ENCODE measurements at regions not wholly inside any gene's neighbourhood (a gene's known extent, or its start where the extent isn't known, plus 50 kb on each side); places are given as distances from the start of the nearest gene placed in this dataset.

DNA sequence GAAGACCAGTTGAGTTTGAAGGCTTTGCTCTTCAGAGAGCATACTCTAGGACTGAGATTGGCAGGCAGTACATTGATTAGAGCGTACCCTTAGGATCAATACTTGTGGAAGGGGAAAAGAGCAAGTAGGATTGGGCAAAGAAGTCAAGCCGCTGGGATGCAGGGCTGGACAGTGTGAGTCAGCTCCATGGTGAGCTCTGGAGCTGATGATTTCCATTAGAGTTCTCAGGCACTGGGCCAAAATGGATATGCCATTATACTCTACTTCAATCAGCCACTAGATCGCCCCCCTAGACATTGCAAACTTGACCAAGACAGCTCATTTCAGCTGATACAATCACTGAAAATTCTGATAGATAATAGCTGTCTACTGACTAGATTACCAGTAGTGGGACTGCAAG is 432.7 kb upstream of the ALCAM start:
- ATAC-seq: no peak
- H3K4me3 ChIP-seq: no peak overlapping the region
- peaks cover 0 to 2% (median 0%) of the 10 kb centered on the region in 3 donors for H3K27me3 ChIP-seq (ENCODE audit: insufficient read depth in 3 of 3, low read length in 2 of 3)
- 87 to 94% (median 94%) methylated on average over 3 of the region's 3 CpGs for WGBS, 3 donors
- no peak overlapping the region for H3K27ac ChIP-seq
- H3K4me1 ChIP-seq: no peaks in the 10 kb centered on the region
- intact Hi-C loops (cut with DNase I): no loop called here
- DNase-seq: no peak
- no peaks in the 10 kb centered on the region for H3K36me3 ChIP-seq (ENCODE audit: insufficient read depth in 1 of 2, low read depth in 1 of 2)
- TF ChIP-seq, protein P1, sequence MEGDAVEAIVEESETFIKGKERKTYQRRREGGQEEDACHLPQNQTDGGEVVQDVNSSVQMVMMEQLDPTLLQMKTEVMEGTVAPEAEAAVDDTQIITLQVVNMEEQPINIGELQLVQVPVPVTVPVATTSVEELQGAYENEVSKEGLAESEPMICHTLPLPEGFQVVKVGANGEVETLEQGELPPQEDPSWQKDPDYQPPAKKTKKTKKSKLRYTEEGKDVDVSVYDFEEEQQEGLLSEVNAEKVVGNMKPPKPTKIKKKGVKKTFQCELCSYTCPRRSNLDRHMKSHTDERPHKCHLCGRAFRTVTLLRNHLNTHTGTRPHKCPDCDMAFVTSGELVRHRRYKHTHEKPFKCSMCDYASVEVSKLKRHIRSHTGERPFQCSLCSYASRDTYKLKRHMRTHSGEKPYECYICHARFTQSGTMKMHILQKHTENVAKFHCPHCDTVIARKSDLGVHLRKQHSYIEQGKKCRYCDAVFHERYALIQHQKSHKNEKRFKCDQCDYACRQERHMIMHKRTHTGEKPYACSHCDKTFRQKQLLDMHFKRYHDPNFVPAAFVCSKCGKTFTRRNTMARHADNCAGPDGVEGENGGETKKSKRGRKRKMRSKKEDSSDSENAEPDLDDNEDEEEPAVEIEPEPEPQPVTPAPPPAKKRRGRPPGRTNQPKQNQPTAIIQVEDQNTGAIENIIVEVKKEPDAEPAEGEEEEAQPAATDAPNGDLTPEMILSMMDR (IDR thresholded peaks at IDR 0.05): no peak
- H3K9me3 ChIP-seq: no peaks in the 10 kb centered on the region

DNA sequence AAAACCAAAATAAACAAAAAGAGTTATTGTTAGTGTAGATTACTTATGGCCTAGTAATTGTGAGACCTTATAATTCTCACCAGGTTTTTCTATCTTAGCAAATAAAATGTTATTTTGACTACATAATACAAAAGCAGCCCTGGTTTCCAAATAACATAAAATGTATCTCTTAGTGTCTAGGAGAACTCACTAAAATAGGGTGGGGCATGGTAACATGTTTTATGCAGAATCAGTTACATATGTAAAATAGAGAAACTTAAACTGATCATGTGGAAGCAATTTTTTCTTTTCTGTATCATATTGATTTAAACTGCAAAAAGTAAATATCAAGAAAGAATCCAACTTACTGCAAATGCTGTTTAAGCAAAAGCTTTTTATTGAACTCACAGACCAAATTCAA is 431.1 kb upstream of the ALCAM start:
- Histone ChIP-seq H3K9me3 (no peaks in the 10 kb centered on the region), H3K4me1 (no peaks in the 10 kb centered on the region), H3K27me3 (ENCODE audit: insufficient read depth in 3 of 3, low read length in 2 of 3) (peaks cover 0 to 2% (median 0%) of the 10 kb centered on the region in 3 donors), H3K36me3 (ENCODE audit: insufficient read depth in 1 of 2, low read depth in 1 of 2) (no peaks in the 10 kb centered on the region), H3K27ac (no peak overlapping the region), H3K4me3 (no peak overlapping the region)
- intact Hi-C loops (cut with DNase I): no loop called here
- DNase-seq (no peak), ATAC-seq (no peak)
- TF ChIP-seq, protein P1 (IDR thresholded peaks at IDR 0.05): no peak

DNA sequence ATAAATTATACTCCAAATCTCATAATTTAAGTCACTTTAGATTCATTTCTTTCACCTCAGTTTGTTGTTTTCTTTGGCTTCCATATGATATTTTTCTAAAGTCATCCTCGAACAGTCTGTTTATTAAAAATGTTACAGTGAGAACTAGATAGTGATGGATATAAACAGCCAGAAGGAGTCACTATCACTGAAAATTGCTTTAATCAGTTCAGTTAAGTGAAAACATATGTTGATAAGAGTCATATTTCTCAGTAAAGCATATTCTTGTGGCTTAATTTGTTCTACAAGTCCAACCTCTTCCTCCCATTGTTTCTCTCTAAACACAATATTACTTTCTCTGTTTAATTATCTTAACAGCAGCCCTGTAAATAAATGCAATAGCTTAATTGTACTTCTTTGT is 427.5 kb upstream of the ALCAM start:
- Histone ChIP-seq H3K36me3 (ENCODE audit: insufficient read depth in 1 of 2, low read depth in 1 of 2) (no peaks in the 10 kb centered on the region), H3K4me3 (no peak overlapping the region), H3K4me1 (no peaks in the 10 kb centered on the region), H3K27me3 (ENCODE audit: insufficient read depth in 3 of 3, low read length in 2 of 3) (no peaks in the 10 kb centered on the region), H3K27ac (no peak overlapping the region), H3K9me3 (no peaks in the 10 kb centered on the region)
- no peak for DNase-seq
- intact Hi-C loops (cut with DNase I): no loop called here
- TF ChIP-seq, protein P1 (IDR thresholded peaks at IDR 0.05): no peak
- ATAC-seq: no peak
- 54 to 68% (median 56%) methylated on average over 1 of the region's 1 CpG for WGBS, 3 donors

DNA sequence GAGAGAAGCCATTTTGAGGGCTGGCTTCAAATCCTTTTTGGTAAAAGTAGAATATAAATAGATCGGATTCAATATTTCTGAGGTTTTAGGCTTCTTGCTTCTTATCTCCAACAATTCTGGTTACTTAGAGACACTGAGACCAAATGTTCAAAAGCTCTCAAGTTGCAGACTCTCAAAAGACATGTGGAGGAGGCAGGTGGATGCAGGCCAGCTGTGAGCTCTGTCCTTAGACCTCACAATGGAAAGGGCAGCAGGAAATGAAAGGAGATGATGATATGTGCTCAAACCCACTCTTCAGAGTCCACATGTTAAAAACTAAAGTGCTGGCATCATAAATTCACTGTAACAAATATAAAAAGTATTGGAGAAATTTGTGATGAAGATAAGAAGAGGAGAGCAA is 424.9 kb upstream of the ALCAM start:
- WGBS, 3 donors: 76 to 83% (median 76%) methylated on average over 1 of the region's 1 CpG
- intact Hi-C loops (cut with DNase I): no loop called here

DNA sequence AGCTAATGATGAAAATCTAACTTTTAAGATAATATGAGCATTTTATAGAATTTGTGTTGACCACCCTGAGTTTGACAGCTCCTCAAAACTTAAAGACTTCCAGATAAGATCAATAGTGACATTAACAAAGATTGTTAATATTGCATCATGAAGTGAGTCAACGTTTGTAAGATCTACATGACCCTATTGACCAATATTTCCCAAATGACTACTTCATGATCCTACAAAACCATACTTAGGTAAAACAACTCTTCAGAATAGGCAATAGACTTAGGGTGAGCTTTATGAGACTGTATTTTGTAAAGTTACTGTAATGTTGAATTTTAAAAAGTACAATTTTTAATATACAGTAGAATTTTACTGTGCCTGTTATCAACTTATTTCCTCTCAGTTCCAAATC is 422.7 kb upstream of the ALCAM start:
- H3K36me3 ChIP-seq (ENCODE audit: insufficient read depth in 1 of 2, low read depth in 1 of 2): no peaks in the 10 kb centered on the region
- no peaks in the 10 kb centered on the region for H3K4me1 ChIP-seq
- WGBS, 3 donors: 69 to 80% (median 76%) methylated on average over 1 of the region's 1 CpG
- no peaks in the 10 kb centered on the region for H3K27me3 ChIP-seq (ENCODE audit: insufficient read depth in 3 of 3, low read length in 2 of 3)
- H3K4me3 ChIP-seq: no peak overlapping the region
- ATAC-seq (no peak), DNase-seq (no peak)
- TF ChIP-seq, protein P1 (IDR thresholded peaks at IDR 0.05): no peak
- intact Hi-C loops (cut with DNase I): no loop called here
- H3K9me3 ChIP-seq: no peaks in the 10 kb centered on the region
- no peak overlapping the region for H3K27ac ChIP-seq

More for the DNA sequence above, 424.9 kb upstream of the ALCAM start:
- no peaks in the 10 kb centered on the region for H3K4me1 ChIP-seq
- no peaks in the 10 kb centered on the region for H3K9me3 ChIP-seq
- TF ChIP-seq, protein P1 (IDR thresholded peaks at IDR 0.05): no peak
- no peak for ATAC-seq
- no peaks in the 10 kb centered on the region for H3K36me3 ChIP-seq (ENCODE audit: insufficient read depth in 1 of 2, low read depth in 1 of 2)
- H3K27ac ChIP-seq: no peak overlapping the region
- H3K27me3 ChIP-seq (ENCODE audit: insufficient read depth in 3 of 3, low read length in 2 of 3): no peaks in the 10 kb centered on the region
- DNase-seq: no peak
- no peak overlapping the region for H3K4me3 ChIP-seq

Data from psoas muscle (tissue), 7 donors.